RWPE2 (cell line): ENCODE measurements at regions not wholly inside any gene's neighbourhood (a gene's known extent, or its start where the extent isn't known, plus 50 kb on each side); places are given as distances from the start of the nearest gene placed in this dataset.

ENCODE experiments used
- ATAC-seq: fragments of 200-7000 bp; cut with Tn5 transposase; 3 replicates; pipeline ENCODE4 v1.9.1; 2021; ENCODE audit warnings: low read depth
- DNase-seq: peaks from one replicate; pipeline ENCODE4 v3.0.0-alpha.2; 2020; ENCODE audit warnings: low spot score
- H3K27ac ChIP-seq: fragments of 450-650 bp; 2 replicates; pipeline ENCODE4 v1.5.1; 2017; ENCODE audit warnings: mild to moderate bottlenecking; ENCODE audit not compliant: poor library complexity, severe bottlenecking
- H3K27me3 ChIP-seq: fragments of 250-450 bp; sonication (Bioruptor Pico); 2 replicates; pipeline ENCODE4 v1.5.1; 2021; ENCODE audit warnings: mild to moderate bottlenecking, moderate library complexity; ENCODE audit not compliant: insufficient read depth, poor library complexity, severe bottlenecking
- H3K36me3 ChIP-seq: fragments of 250-450 bp; sonication (Bioruptor Pico); 2 replicates; pipeline ENCODE4 v1.5.1; 2020; ENCODE audit warnings: low read depth, mild to moderate bottlenecking, moderate library complexity
- H3K4me1 ChIP-seq: fragments of 250-450 bp; sonication (Bioruptor Pico); 2 replicates; pipeline ENCODE4 v1.5.1; 2021; ENCODE audit warnings: mild to moderate bottlenecking, moderate library complexity; ENCODE audit not compliant: insufficient read depth, poor library complexity, severe bottlenecking
- H3K4me3 ChIP-seq: fragments of 250-450 bp; sonication (Bioruptor Pico); 2 replicates; pipeline ENCODE4 v1.5.1; 2021; ENCODE audit warnings: mild to moderate bottlenecking, moderate library complexity; ENCODE audit not compliant: severe bottlenecking
- H3K9me3 ChIP-seq: fragments of 250-450 bp; sonication (Bioruptor Pico); 2 replicates; pipeline ENCODE4 v1.5.1; 2021; ENCODE audit warnings: mild to moderate bottlenecking, moderate library complexity; ENCODE audit not compliant: severe bottlenecking
- TF ChIP-seq, protein P1 (sequence below): fragments of 450-650 bp; IDR thresholded peaks from one replicate; pipeline ENCODE4 v1.5.1; 2017; ENCODE audit warnings: mild to moderate bottlenecking, moderate library complexity; ENCODE audit not compliant: poor library complexity, severe bottlenecking

DNA sequence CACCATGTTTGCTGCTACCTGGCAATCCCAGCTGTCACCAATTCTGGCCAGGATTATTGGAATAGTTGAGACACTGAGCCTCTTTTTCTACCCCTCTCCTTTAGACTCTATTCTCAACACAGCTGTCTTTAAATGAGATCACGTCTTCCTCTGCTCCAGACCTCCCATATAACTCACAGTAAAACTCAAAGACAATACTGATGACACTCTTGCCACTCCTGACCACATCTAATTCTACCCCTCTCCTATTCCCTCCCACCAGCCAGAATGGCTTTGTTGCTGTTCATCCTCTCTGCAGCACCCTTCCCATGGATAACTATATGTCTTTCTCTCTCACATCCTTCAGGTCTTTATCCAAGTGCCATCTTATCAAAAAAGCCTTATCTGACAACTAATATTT is 188.6 kb upstream of the IL15 start:
- H3K4me3 ChIP-seq: no peak overlapping the region
- ATAC-seq (no peak), DNase-seq (no peak)
- H3K27ac ChIP-seq: no peak overlapping the region
- no peaks in the 10 kb centered on the region for H3K9me3 ChIP-seq
- no peaks in the 10 kb centered on the region for H3K36me3 ChIP-seq
- H3K4me1 ChIP-seq: no peaks in the 10 kb centered on the region
- TF ChIP-seq, protein P1, sequence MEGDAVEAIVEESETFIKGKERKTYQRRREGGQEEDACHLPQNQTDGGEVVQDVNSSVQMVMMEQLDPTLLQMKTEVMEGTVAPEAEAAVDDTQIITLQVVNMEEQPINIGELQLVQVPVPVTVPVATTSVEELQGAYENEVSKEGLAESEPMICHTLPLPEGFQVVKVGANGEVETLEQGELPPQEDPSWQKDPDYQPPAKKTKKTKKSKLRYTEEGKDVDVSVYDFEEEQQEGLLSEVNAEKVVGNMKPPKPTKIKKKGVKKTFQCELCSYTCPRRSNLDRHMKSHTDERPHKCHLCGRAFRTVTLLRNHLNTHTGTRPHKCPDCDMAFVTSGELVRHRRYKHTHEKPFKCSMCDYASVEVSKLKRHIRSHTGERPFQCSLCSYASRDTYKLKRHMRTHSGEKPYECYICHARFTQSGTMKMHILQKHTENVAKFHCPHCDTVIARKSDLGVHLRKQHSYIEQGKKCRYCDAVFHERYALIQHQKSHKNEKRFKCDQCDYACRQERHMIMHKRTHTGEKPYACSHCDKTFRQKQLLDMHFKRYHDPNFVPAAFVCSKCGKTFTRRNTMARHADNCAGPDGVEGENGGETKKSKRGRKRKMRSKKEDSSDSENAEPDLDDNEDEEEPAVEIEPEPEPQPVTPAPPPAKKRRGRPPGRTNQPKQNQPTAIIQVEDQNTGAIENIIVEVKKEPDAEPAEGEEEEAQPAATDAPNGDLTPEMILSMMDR: no peak
- H3K27me3 ChIP-seq: no peaks in the 10 kb centered on the region

DNA sequence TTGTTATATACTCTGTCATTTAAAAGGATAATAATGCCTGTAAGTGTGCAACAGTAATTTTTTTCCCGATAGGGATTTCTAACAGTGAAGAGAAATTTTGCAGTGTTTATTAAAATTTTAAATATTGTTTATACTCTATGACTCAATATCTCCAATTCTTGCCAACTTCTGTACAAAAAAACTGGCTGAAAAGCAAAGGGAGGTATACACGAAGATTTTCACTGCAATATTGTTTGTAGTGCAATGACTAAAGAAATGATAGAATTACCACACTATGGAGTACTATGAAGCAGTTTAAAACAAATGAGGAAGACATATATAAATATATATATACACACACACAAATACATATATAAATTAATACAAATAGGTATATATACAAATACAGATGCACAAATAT is 187.9 kb upstream of the IL15 start:
- Histone ChIP-seq H3K4me1 (no peaks in the 10 kb centered on the region), H3K4me3 (no peak overlapping the region), H3K9me3 (no peaks in the 10 kb centered on the region), H3K27ac (no peak overlapping the region), H3K36me3 (no peaks in the 10 kb centered on the region), H3K27me3 (no peaks in the 10 kb centered on the region)
- DNase-seq: no peak
- TF ChIP-seq, protein P1: no peak
- no peak for ATAC-seq

DNA sequence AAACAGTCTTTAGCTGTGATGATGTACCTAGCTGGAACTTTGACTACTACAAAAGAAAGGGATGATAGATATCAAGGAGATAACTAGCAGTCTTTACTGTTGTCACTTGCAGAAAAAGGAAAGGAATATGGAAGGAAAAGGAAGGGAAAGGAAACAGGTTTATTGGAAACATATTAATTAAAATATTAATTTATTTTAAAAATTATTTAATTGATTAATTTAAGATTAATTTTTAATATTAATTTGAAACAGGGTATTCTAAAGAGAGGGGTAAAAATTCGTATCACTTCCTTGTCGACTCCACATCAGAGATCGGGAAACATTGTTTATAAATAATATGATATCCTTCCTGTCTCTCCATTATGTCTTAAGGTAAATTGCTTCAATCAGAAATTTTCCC is 186.5 kb upstream of the IL15 start:
- Histone ChIP-seq H3K4me3 (no peak overlapping the region), H3K27me3 (no peaks in the 10 kb centered on the region), H3K27ac (no peak overlapping the region), H3K4me1 (no peaks in the 10 kb centered on the region), H3K9me3 (no peaks in the 10 kb centered on the region), H3K36me3 (no peaks in the 10 kb centered on the region)
- TF ChIP-seq, protein P1: no peak
- DNase-seq (no peak), ATAC-seq (no peak)

GRCh38 chr4:141455651-141456050 is 180.7 kb upstream of the IL15 start:
- ATAC-seq (peak; percentile 51; the same call in 2 of the 3 replicates), DNase-seq (no peak)
- no peaks in the 10 kb centered on the region for H3K9me3 ChIP-seq
- peaks cover 28% of the 10 kb centered on the region for H3K4me1 ChIP-seq
- no peak overlapping the region for H3K4me3 ChIP-seq
- H3K27me3 ChIP-seq: no peaks in the 10 kb centered on the region
- TF ChIP-seq, protein P1: no peak
- H3K36me3 ChIP-seq: no peaks in the 10 kb centered on the region
- H3K27ac ChIP-seq: no peak overlapping the region

GRCh38 chr4:141457653-141458052 is 178.7 kb upstream of the IL15 start:
- H3K27me3 ChIP-seq: no peaks in the 10 kb centered on the region
- no peak for ATAC-seq
- no peaks in the 10 kb centered on the region for H3K36me3 ChIP-seq
- peak overlapping the region; percentile 73 for H3K27ac ChIP-seq
- no peaks in the 10 kb centered on the region for H3K9me3 ChIP-seq
- DNase-seq: no peak
- H3K4me3 ChIP-seq: no peak overlapping the region
- TF ChIP-seq, protein P1: no peak
- peaks cover 28% of the 10 kb centered on the region for H3K4me1 ChIP-seq
